Effector memory CD4-positive, alpha-beta T cell (primary cell): ENCODE measurements at regions not wholly inside any gene's neighbourhood (a gene's known extent, or its start where the extent isn't known, plus 50 kb on each side); places are given as distances from the start of the nearest gene placed in this dataset.

Experiments used
- DNase-seq, 3 donors: peaks; one replicate each; pipeline ENCODE4 v3.0.0-alpha.2; 2020
- H3K27ac ChIP-seq: 2 replicates; pipeline ENCODE4 v1.7.0; 2013; ENCODE audit warnings: mild to moderate bottlenecking, low read length, moderate library complexity; ENCODE audit not compliant: insufficient read depth, poor library complexity, severe bottlenecking
- H3K27me3 ChIP-seq: replicated peaks from 2 replicates; pipeline ENCODE4 v1.7.0; 2013; ENCODE audit warnings: mild to moderate bottlenecking, low read length; ENCODE audit not compliant: insufficient read depth, control insufficient read depth, poor library complexity, severe bottlenecking
- H3K36me3 ChIP-seq: 2 replicates; pipeline ENCODE4 v1.7.0; 2013; ENCODE audit warnings: mild to moderate bottlenecking, low read length, moderate library complexity; ENCODE audit not compliant: control insufficient read depth, insufficient read depth
- H3K4me1 ChIP-seq: 2 replicates; pipeline ENCODE4 v1.7.0; 2013; ENCODE audit warnings: low read length, mild to moderate bottlenecking; ENCODE audit not compliant: control insufficient read depth, insufficient read depth, poor library complexity, severe bottlenecking
- H3K4me3 ChIP-seq: 2 replicates; pipeline ENCODE4 v1.7.0; 2013; ENCODE audit warnings: low read length, low read depth, mild to moderate bottlenecking; ENCODE audit not compliant: insufficient read depth, poor library complexity, severe bottlenecking
- H3K9me3 ChIP-seq: 2 replicates; pipeline ENCODE4 v1.7.0; 2013; ENCODE audit warnings: mild to moderate bottlenecking, low read length, moderate library complexity; ENCODE audit not compliant: control insufficient read depth

DNA sequence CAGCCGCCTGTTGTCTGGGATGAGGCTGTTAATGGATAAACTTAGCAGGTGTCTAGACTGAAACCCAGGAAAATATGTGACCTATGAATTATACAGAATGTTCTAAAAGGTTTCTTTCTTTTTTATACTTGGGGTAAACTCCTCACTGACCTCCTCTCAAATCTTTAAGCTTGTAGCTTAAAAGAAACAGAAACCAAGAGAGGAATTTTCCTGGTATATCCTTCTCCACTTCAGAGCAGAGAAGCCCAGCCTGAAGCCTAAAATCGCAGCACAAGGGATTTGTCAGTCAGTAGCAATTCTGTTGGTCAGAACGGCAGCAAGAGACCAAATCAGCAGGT is 99.4 kb upstream of the RIPOR2 start:
- Histone ChIP-seq H3K9me3 (no peaks in the 10 kb centered on the region), H3K4me1 (peaks cover 38% of the 10 kb centered on the region), H3K36me3 (peaks cover 4% of the 10 kb centered on the region), H3K27ac (peak overlapping the region; percentile 61), H3K27me3 (no peaks in the 10 kb centered on the region), H3K4me3 (peak overlapping the region; percentile 64)
- DNase-seq = no peak

GRCh38 chr6:25035512-25036435 is 100.0 kb upstream of the RIPOR2 start:
- Histone ChIP-seq H3K4me3 (peak overlapping the region; percentile 64), H3K9me3 (no peaks in the 10 kb centered on the region)
- no peak for DNase-seq

GRCh38 chr6:25036461-25036860 is 100.7 kb upstream of the RIPOR2 start:
- no peaks in the 10 kb centered on the region for H3K9me3 ChIP-seq
- no peaks in the 10 kb centered on the region for H3K36me3 ChIP-seq
- peak overlapping the region; percentile 64 for H3K4me3 ChIP-seq
- H3K4me1 ChIP-seq = peaks cover 38% of the 10 kb centered on the region
- peak overlapping the region; percentile 61 for H3K27ac ChIP-seq
- H3K27me3 ChIP-seq = no peaks in the 10 kb centered on the region
- no peak for DNase-seq

More at GRCh38 chr6:25035512-25036435, 100.0 kb upstream of the RIPOR2 start:
- H3K27me3 ChIP-seq = no peaks in the 10 kb centered on the region
- H3K27ac ChIP-seq = peak overlapping the region; percentile 61
- H3K4me1 ChIP-seq = peaks cover 38% of the 10 kb centered on the region
- peaks cover 4% of the 10 kb centered on the region for H3K36me3 ChIP-seq

DNA sequence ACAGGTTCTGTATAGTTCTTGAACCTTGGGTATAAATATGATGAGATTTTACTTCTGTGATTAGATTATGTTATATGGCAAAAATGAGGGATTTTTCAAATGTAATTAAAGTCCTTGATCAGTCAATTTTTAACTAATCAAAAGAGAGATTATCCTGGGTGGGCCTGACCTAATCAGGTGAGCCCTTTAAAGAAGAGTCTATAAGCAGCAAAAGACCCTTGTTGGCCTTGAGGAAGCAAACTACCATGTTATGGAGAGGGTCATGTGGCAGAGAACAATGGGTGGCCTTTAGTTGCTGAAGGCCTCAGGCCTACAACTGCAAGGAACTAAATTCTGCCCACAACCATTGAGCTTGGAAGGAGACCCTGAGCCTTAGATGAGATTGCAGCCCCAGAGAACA is 102.5 kb upstream of the RIPOR2 start:
- no peak overlapping the region for H3K4me3 ChIP-seq
- H3K4me1 ChIP-seq = peaks cover 46% of the 10 kb centered on the region

DNA sequence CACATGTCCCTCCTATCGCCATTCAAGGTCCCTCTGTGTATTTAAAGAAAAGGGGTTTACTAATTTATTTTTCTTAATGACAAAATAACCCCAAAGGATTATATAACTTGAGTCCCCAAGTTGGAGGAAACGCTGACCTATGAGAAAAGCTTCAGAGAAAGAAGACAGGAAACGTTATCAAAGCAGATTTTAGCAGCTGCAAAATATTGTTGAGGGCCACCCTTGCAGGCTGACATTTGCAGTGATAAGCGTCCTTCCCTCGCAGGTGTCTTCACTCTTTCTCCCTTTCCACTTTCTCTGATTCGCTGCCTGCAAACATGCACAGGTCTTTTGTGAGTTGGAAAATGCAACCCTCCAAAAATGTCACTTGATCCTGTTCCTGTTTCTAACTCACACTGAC is 103.2 kb upstream of the RIPOR2 start:
- peaks cover 47% of the 10 kb centered on the region for H3K4me1 ChIP-seq
- H3K9me3 ChIP-seq = no peaks in the 10 kb centered on the region
- DNase-seq = no peak
- H3K27ac ChIP-seq = peak overlapping the region; percentile 91
- no peaks in the 10 kb centered on the region for H3K27me3 ChIP-seq
- no peaks in the 10 kb centered on the region for H3K36me3 ChIP-seq
- H3K4me3 ChIP-seq = peak overlapping the region; percentile 9

More for the DNA sequence above, 102.5 kb upstream of the RIPOR2 start:
- no peak for DNase-seq
- Histone ChIP-seq H3K36me3 (no peaks in the 10 kb centered on the region), H3K27me3 (no peaks in the 10 kb centered on the region), H3K27ac (peak overlapping the region; percentile 91), H3K9me3 (no peaks in the 10 kb centered on the region)

DNA sequence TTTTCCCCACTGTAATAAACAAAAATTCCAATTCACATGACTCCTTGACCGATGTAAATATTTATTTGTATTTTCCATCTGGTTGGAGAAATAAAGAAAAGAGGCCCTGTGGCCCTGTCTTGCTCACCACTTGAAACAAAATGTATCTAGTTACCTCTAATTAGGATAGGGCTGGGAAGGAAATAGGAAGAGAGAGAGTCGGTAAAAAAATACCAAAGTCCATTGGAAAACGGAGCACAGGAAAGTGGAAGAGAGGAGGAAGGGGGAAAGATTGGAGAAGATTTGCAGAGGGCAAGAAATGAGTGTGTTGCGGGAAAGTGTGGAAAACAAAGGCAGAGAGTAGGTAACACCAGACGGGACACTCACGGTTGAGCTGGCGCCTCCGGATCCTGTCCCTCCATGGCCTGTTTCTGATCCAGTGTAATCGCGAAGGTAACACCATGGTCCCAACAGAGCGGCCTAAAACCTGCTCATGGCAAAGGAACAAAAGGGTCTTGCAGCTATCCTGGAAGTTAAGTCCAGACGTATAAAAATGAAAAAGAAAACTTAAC is 105.8 kb upstream of the RIPOR2 start:
- H3K27me3 ChIP-seq = no peaks in the 10 kb centered on the region
- peak overlapping the region; percentile 68 for H3K4me3 ChIP-seq
- peaks cover 41% of the 10 kb centered on the region for H3K4me1 ChIP-seq
- peak overlapping the region; percentile 91 for H3K27ac ChIP-seq
- no peaks in the 10 kb centered on the region for H3K36me3 ChIP-seq
- H3K9me3 ChIP-seq = no peaks in the 10 kb centered on the region
- no peak for DNase-seq

- Histone ChIP-seq H3K27me3 (no peaks in the 10 kb centered on the region), H3K36me3 (no peaks in the 10 kb centered on the region), H3K4me3 (peak overlapping the region; percentile 68), H3K4me1 (peaks cover 35% of the 10 kb centered on the region), H3K27ac (peak overlapping the region; percentile 91), H3K9me3 (no peaks in the 10 kb centered on the region)
- peak; percentile 46 to 63 (median 49) for DNase-seq
Observed at GRCh38 chr6:25042036-25042521, 106.3 kb upstream of the RIPOR2 start.

- peaks cover 31% of the 10 kb centered on the region for H3K4me1 ChIP-seq
- DNase-seq = peak in 2 of 3 donors; percentile 28 to 32
- H3K27me3 ChIP-seq = no peaks in the 10 kb centered on the region
- peak overlapping the region; percentile 91 for H3K27ac ChIP-seq
- no peaks in the 10 kb centered on the region for H3K36me3 ChIP-seq
- peak overlapping the region; percentile 68 for H3K4me3 ChIP-seq
- H3K9me3 ChIP-seq = no peaks in the 10 kb centered on the region
Observed at GRCh38 chr6:25042536-25042935, 106.8 kb upstream of the RIPOR2 start.

DNA sequence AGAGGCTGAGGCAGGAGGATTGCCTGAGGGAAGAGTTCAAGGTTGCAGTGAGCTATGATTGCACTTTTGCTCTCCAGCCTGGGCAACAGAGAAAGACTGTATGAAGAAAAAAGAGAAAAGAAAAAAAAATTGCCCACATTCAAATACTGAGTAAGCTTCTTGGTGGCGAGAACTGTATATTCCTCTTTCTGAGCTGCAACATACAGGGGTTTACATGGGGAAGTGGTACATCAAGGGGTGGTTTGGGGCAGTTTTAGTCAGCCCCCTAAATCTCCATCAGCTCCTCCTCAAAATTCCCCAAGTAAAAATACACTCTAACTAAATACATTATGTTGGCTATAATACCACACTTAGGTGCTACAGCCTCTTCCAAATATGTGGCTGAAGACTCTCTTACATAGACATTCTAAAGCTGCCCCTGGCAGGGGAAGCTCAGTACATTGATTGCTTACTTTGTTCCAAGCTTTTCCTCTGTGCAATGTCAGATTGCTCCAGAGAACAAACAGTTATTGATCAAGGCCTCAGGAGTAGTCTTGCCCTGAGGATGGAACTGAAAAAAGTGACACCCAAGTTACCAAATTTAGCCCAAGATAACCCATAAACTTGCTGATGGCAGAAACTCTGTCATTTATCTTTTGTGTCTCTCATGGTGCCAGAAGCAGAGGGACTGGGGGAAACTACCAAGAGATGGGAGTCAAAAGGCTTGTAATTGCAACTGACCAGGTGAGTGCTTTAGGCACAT is 107.4 kb upstream of the RIPOR2 start:
- DNase-seq = no peak
- H3K36me3 ChIP-seq = no peaks in the 10 kb centered on the region
- H3K9me3 ChIP-seq = no peaks in the 10 kb centered on the region
- no peaks in the 10 kb centered on the region for H3K27me3 ChIP-seq
- H3K27ac ChIP-seq = peak overlapping the region; percentile 91
- no peak overlapping the region for H3K4me3 ChIP-seq
- H3K4me1 ChIP-seq = peaks cover 29% of the 10 kb centered on the region
